MG63 (cell line): ENCODE measurements at regions not wholly inside any gene's neighbourhood (a gene's known extent, or its start where the extent isn't known, plus 50 kb on each side); places are given as distances from the start of the nearest gene placed in this dataset.

Source experiments
- DNase-seq: peaks from one replicate; pipeline ENCODE4 v3.0.0-alpha.2; 2020
- H3K27me3 ChIP-seq: fragments of 250-450 bp; sonication (Bioruptor Pico); 2 replicates; pipeline ENCODE4 v1.5.1; 2020; ENCODE audit warnings: mild to moderate bottlenecking, moderate library complexity
- H3K36me3 ChIP-seq: fragments of 250-450 bp; sonication (Bioruptor Pico); 2 replicates; pipeline ENCODE4 v1.5.1; 2020; ENCODE audit warnings: mild to moderate bottlenecking, moderate library complexity
- H3K4me3 ChIP-seq: fragments of 250-450 bp; sonication (Bioruptor Pico); 2 replicates; pipeline ENCODE4 v1.5.1; 2020; ENCODE audit warnings: mild to moderate bottlenecking, moderate library complexity
- H3K9me3 ChIP-seq: fragments of 250-450 bp; sonication (Bioruptor Pico); 2 replicates; pipeline ENCODE4 v1.5.1; 2020; ENCODE audit warnings: mild to moderate bottlenecking, moderate library complexity

- Histone ChIP-seq H3K27me3 (no peaks in the 10 kb centered on the region), H3K36me3 (no peaks in the 10 kb centered on the region), H3K4me3 (no peak overlapping the region), H3K9me3 (no peaks in the 10 kb centered on the region)
- DNase-seq: no peak
Observed at GRCh38 chr13:106660746-106661625, 93.0 kb upstream of the ARGLU1 start.

GRCh38 chr13:106657104-106657503 lies 89.2 kb upstream of the ARGLU1 start:
- no peaks in the 10 kb centered on the region for H3K36me3 ChIP-seq
- H3K27me3 ChIP-seq: no peaks in the 10 kb centered on the region
- no peak for DNase-seq
- no peak overlapping the region for H3K4me3 ChIP-seq
- H3K9me3 ChIP-seq: no peaks in the 10 kb centered on the region

GRCh38 chr13:106656186-106656585 lies 88.2 kb upstream of the ARGLU1 start:
- Histone ChIP-seq H3K36me3 (no peaks in the 10 kb centered on the region), H3K9me3 (no peaks in the 10 kb centered on the region), H3K27me3 (no peaks in the 10 kb centered on the region), H3K4me3 (no peak overlapping the region)
- DNase-seq: no peak

- no peaks in the 10 kb centered on the region for H3K9me3 ChIP-seq
- H3K36me3 ChIP-seq: no peaks in the 10 kb centered on the region
- no peak for DNase-seq
- no peak overlapping the region for H3K4me3 ChIP-seq
- no peaks in the 10 kb centered on the region for H3K27me3 ChIP-seq
Observed at GRCh38 chr13:106651442-106651841, 83.5 kb upstream of the ARGLU1 start.

- no peaks in the 10 kb centered on the region for H3K36me3 ChIP-seq
- H3K27me3 ChIP-seq: no peaks in the 10 kb centered on the region
- H3K4me3 ChIP-seq: no peak overlapping the region
- H3K9me3 ChIP-seq: no peaks in the 10 kb centered on the region
- DNase-seq: peak; percentile 17
Observed at GRCh38 chr13:106650690-106651205, 82.8 kb upstream of the ARGLU1 start.

- Histone ChIP-seq H3K9me3 (no peaks in the 10 kb centered on the region), H3K27me3 (no peaks in the 10 kb centered on the region), H3K36me3 (no peaks in the 10 kb centered on the region), H3K4me3 (no peak overlapping the region)
- DNase-seq: peak; percentile 72
Observed at GRCh38 chr13:106649495-106649894, 81.6 kb upstream of the ARGLU1 start.

- no peaks in the 10 kb centered on the region for H3K9me3 ChIP-seq
- no peaks in the 10 kb centered on the region for H3K36me3 ChIP-seq
- DNase-seq: no peak
- no peaks in the 10 kb centered on the region for H3K27me3 ChIP-seq
- no peak overlapping the region for H3K4me3 ChIP-seq
Observed at GRCh38 chr13:106640515-106640914, 72.6 kb upstream of the ARGLU1 start.

- Histone ChIP-seq H3K4me3 (no peak overlapping the region), H3K27me3 (no peaks in the 10 kb centered on the region), H3K9me3 (no peaks in the 10 kb centered on the region), H3K36me3 (no peaks in the 10 kb centered on the region)
- DNase-seq: no peak
Observed at GRCh38 chr13:106637519-106637918, 69.6 kb upstream of the ARGLU1 start.

GRCh38 chr13:106636492-106636891 lies 68.6 kb upstream of the ARGLU1 start:
- DNase-seq: no peak
- H3K9me3 ChIP-seq: no peaks in the 10 kb centered on the region
- H3K27me3 ChIP-seq: peaks cover under 1% of the 10 kb centered on the region; the same call in 1 of the 2 replicates
- H3K4me3 ChIP-seq: no peak overlapping the region
- no peaks in the 10 kb centered on the region for H3K36me3 ChIP-seq

GRCh38 chr13:106635616-106636015 lies 67.7 kb upstream of the ARGLU1 start:
- no peaks in the 10 kb centered on the region for H3K36me3 ChIP-seq
- H3K9me3 ChIP-seq: no peaks in the 10 kb centered on the region

GRCh38 chr13:106633321-106633720 lies 65.4 kb upstream of the ARGLU1 start:
- H3K36me3 ChIP-seq: no peaks in the 10 kb centered on the region
- no peak for DNase-seq
- H3K4me3 ChIP-seq: no peak overlapping the region
- no peaks in the 10 kb centered on the region for H3K9me3 ChIP-seq
- H3K27me3 ChIP-seq: peaks cover 3% of the 10 kb centered on the region; the same call in 1 of the 2 replicates

More at GRCh38 chr13:106635616-106636015, 67.7 kb upstream of the ARGLU1 start:
- H3K27me3 ChIP-seq: peaks cover 3% of the 10 kb centered on the region; the same call in 1 of the 2 replicates
- H3K4me3 ChIP-seq: no peak overlapping the region
- DNase-seq: no peak

GRCh38 chr13:106630650-106631049 lies 62.7 kb upstream of the ARGLU1 start:
- no peaks in the 10 kb centered on the region for H3K36me3 ChIP-seq
- no peaks in the 10 kb centered on the region for H3K9me3 ChIP-seq
- DNase-seq: no peak
- no peak overlapping the region for H3K4me3 ChIP-seq
- H3K27me3 ChIP-seq: peaks cover 3% of the 10 kb centered on the region; the same call in 1 of the 2 replicates

- H3K36me3 ChIP-seq: no peaks in the 10 kb centered on the region
- no peak for DNase-seq
- no peak overlapping the region for H3K4me3 ChIP-seq
- peaks cover 3% of the 10 kb centered on the region; the same call in 1 of the 2 replicates for H3K27me3 ChIP-seq
- no peaks in the 10 kb centered on the region for H3K9me3 ChIP-seq
Observed at GRCh38 chr13:106630162-106630561, 62.2 kb upstream of the ARGLU1 start.

- no peak for DNase-seq
- no peaks in the 10 kb centered on the region for H3K9me3 ChIP-seq
- peaks cover 3% of the 10 kb centered on the region; the same call in 1 of the 2 replicates for H3K27me3 ChIP-seq
- no peaks in the 10 kb centered on the region for H3K36me3 ChIP-seq
- no peak overlapping the region for H3K4me3 ChIP-seq
Observed at GRCh38 chr13:106628936-106629659, 61.2 kb upstream of the ARGLU1 start.

GRCh38 chr13:106626473-106626872 lies 58.5 kb upstream of the ARGLU1 start:
- H3K27me3 ChIP-seq: peaks cover 17% of the 10 kb centered on the region
- H3K9me3 ChIP-seq: no peaks in the 10 kb centered on the region
- no peak overlapping the region for H3K4me3 ChIP-seq
- DNase-seq: no peak
- no peaks in the 10 kb centered on the region for H3K36me3 ChIP-seq

- H3K36me3 ChIP-seq: no peaks in the 10 kb centered on the region
- no peak for DNase-seq
- no peaks in the 10 kb centered on the region for H3K9me3 ChIP-seq
- peaks cover 18% of the 10 kb centered on the region for H3K27me3 ChIP-seq
- H3K4me3 ChIP-seq: no peak overlapping the region
Observed at GRCh38 chr13:106625578-106625977, 57.6 kb upstream of the ARGLU1 start.

GRCh38 chr13:106623799-106624460 lies 56.0 kb upstream of the ARGLU1 start:
- peaks cover 22% of the 10 kb centered on the region for H3K27me3 ChIP-seq
- no peak for DNase-seq
- no peak overlapping the region for H3K4me3 ChIP-seq
- no peaks in the 10 kb centered on the region for H3K9me3 ChIP-seq
- H3K36me3 ChIP-seq: no peaks in the 10 kb centered on the region
